SK-N-SH treated with all-trans-retinoic acid at 6 μM for 48 hours (cell line): ENCODE measurements at regions not wholly inside any gene's neighbourhood (a gene's known extent, or its start where the extent isn't known, plus 50 kb on each side); places are given as distances from the start of the nearest gene placed in this dataset.

Source experiments
- CSDC2 ChIP-seq: fragments of 250-450 bp; sonication (Bioruptor Pico); IDR thresholded peaks from 2 replicates; pipeline ENCODE4 v1.5.0; 2020; ENCODE audit warnings: mild to moderate bottlenecking, moderate library complexity
- OSR1 ChIP-seq: fragments of 250-450 bp; sonication (Bioruptor Pico); IDR thresholded peaks from 2 replicates; pipeline ENCODE4 v1.8.0; 2022; ENCODE audit warnings: moderate library complexity, mild to moderate bottlenecking, inconsistent platforms
- POU6F1 ChIP-seq: fragments of 250-450 bp; sonication (Bioruptor Pico); IDR thresholded peaks from 2 replicates; pipeline ENCODE4 v1.8.0; 2021; ENCODE audit warnings: low read depth, mild to moderate bottlenecking, moderate library complexity, borderline replicate concordance
- TOX ChIP-seq: fragments of 250-450 bp; sonication (Bioruptor Pico); IDR thresholded peaks from 2 replicates; pipeline ENCODE4 v1.8.0; 2021; ENCODE audit warnings: mild to moderate bottlenecking, moderate library complexity, borderline replicate concordance
- ZNF70 ChIP-seq: fragments of 450-650 bp; formaldehyde crosslinking; IDR thresholded peaks from 2 replicates; pipeline ENCODE4 v1.5.0; 2020; ENCODE audit warnings: mild to moderate bottlenecking, moderate library complexity

- TF ChIP-seq ZNF70 (CRISPR knock-in tag) (no peak), TOX (no peak), POU6F1 (no peak), CSDC2 (no peak), OSR1 (CRISPR knock-in tag) (no peak)
Measured at GRCh38 chr11:96483374-96483955, 93.7 kb downstream of the JRKL start.
